ENCODE measurements at regions not wholly inside any gene's neighbourhood (a gene's known extent, or its start where the extent isn't known, plus 50 kb on each side); places are given as distances from the start of the nearest gene placed in this dataset.

DNA sequence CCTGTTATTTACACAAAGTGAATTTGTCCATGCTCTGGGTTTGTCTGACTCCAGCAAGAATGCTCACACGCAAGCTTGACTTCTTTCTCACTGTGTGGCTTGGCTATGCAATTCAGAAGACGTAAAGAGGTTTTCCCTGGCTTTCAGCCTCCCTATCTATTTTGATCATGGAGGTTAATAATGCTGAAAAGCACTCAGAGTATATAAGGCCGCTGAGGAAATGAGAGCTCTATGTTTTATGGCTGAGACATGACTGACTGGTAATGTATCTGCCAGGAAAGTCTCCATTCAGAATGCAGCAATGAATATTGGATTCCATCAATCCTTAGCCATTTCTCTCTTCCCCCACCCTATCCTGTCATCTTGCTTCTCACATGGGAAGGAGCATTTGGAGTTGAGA lies 417.3 kb downstream of the DMAC1 start:
- no peak for TF ChIP-seq CTCF (IDR thresholded peaks at IDR 0.05; ENCODE audit: insufficient read depth, low read length, poor library complexity, severe bottlenecking)
- TF ChIP-seq EZH2phosphoT487 (conservative IDR thresholded peaks at IDR 0.05; ENCODE audit: low read length): no peak

Measured in SU-DHL-6 (cell line).